MCF 10A (cell line): ENCODE measurements at regions not wholly inside any gene's neighbourhood (a gene's known extent, or its start where the extent isn't known, plus 50 kb on each side); places are given as distances from the start of the nearest gene placed in this dataset.

Experiments
- BruUV-seq: library from RNA; stranded (reverse); fragments of 400-500 nt; replicated peaks from 2 replicates; lab custom pipeline; 2021; lab: Mats Ljungman, UMichigan
- CTCF ChIA-PET: fragments of 300-600 bp; sonication (Branson Sonifier 250); formaldehyde crosslinking; extraction: SDS; loops from one replicate; lab custom pipeline; 2021; ENCODE audit warnings: antibody characterized with exemption, inconsistent platforms; lab: Yijun Ruan, JAX
- POLR2A ChIA-PET: fragments of 300-600, 350-650 bp; sonication (Branson Sonifier 250); formaldehyde crosslinking; extraction: SDS; loops from one replicate; lab custom pipeline; 2020; ENCODE audit warnings: antibody characterized with exemption, inconsistent platforms; lab: Yijun Ruan, JAX
- DNase-seq: peaks from one replicate; pipeline ENCODE4 v3.0.0-alpha.2; 2018; ENCODE audit not compliant: unreplicated experiment
- H3K27ac Mint-ChIP-seq: one replicate; pipeline ENCODE4 v1.8.0; 2022; ENCODE audit warnings: mild to moderate bottlenecking, low read depth, mixed read lengths; ENCODE audit not compliant: unreplicated experiment
- H3K27me3 Mint-ChIP-seq: one replicate; pipeline ENCODE4 v1.8.0; 2022; ENCODE audit warnings: mixed read lengths; ENCODE audit not compliant: insufficient read depth, unreplicated experiment
- H3K36me3 Mint-ChIP-seq: one replicate; pipeline ENCODE4 v1.8.0; 2022; ENCODE audit warnings: mild to moderate bottlenecking, moderate library complexity, mixed read lengths; ENCODE audit not compliant: insufficient read depth, unreplicated experiment
- H3K4me1 Mint-ChIP-seq: one replicate; pipeline ENCODE4 v1.8.0; 2022; ENCODE audit warnings: mixed read lengths; ENCODE audit not compliant: insufficient read depth, unreplicated experiment
- H3K4me3 Mint-ChIP-seq: one replicate; pipeline ENCODE4 v1.8.0; 2022; ENCODE audit warnings: mild to moderate bottlenecking, moderate library complexity, mixed read lengths; ENCODE audit not compliant: unreplicated experiment
- H3K9me3 Mint-ChIP-seq: one replicate; pipeline ENCODE4 v1.8.0; 2022; ENCODE audit warnings: mixed read lengths; ENCODE audit not compliant: unreplicated experiment
- intact Hi-C: fragments of 100-400 bp; cut with micrococcal nuclease; formaldehyde crosslinking; loops from 2 replicates; pipeline ENCODE4 v1.14.1; 2022
- TF ChIP-seq, protein P1 (sequence below): fragments of 200-600 bp; IDR thresholded peaks from one replicate; pipeline ENCODE4 v1.8.0; 2022; ENCODE audit warnings: antibody characterized with exemption, mild to moderate bottlenecking; ENCODE audit not compliant: unreplicated experiment

DNA sequence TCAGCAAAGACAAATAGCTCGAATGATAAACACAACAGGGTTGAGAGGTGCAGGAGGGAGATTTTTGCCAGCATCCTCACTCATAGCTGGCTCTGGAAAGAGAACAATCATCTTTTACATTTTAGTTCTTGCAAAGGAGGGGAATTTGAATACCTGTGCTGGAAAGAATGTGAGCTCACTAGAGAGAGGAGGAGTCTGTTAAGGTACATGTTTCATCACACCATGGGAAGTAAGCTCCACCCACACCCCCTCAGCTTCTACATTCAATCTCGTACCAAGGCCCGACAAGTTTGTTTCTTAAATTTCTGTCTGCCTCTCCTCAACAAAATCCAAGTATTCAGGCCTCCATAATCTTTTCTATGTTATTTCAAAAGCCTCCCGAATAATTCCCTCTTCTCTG, 254.6 kb downstream of the BRINP1 start:
- no peaks in the 10 kb centered on the region for H3K27me3 Mint-ChIP-seq
- H3K4me3 Mint-ChIP-seq: no peak overlapping the region
- H3K9me3 Mint-ChIP-seq: peaks cover 35% of the 10 kb centered on the region
- ChIA-PET POLR2A (no interaction called here), CTCF (no interaction called here)
- no peak overlapping the region for H3K27ac Mint-ChIP-seq
- no TSS peak for BruUV-seq
- no peaks in the 10 kb centered on the region for H3K4me1 Mint-ChIP-seq
- TF ChIP-seq, protein P1, sequence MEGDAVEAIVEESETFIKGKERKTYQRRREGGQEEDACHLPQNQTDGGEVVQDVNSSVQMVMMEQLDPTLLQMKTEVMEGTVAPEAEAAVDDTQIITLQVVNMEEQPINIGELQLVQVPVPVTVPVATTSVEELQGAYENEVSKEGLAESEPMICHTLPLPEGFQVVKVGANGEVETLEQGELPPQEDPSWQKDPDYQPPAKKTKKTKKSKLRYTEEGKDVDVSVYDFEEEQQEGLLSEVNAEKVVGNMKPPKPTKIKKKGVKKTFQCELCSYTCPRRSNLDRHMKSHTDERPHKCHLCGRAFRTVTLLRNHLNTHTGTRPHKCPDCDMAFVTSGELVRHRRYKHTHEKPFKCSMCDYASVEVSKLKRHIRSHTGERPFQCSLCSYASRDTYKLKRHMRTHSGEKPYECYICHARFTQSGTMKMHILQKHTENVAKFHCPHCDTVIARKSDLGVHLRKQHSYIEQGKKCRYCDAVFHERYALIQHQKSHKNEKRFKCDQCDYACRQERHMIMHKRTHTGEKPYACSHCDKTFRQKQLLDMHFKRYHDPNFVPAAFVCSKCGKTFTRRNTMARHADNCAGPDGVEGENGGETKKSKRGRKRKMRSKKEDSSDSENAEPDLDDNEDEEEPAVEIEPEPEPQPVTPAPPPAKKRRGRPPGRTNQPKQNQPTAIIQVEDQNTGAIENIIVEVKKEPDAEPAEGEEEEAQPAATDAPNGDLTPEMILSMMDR: no peak
- no peak for DNase-seq
- intact Hi-C loops: no loop called here
- no peaks in the 10 kb centered on the region for H3K36me3 Mint-ChIP-seq
